ENCODE measurements at regions not wholly inside any gene's neighbourhood (a gene's known extent, or its start where the extent isn't known, plus 50 kb on each side); places are given as distances from the start of the nearest gene placed in this dataset.
"Not testable (repeated sequence)": the region's sequence is repeated elsewhere in the genome, so short reads cannot be mapped to it uniquely, and the experiment has no call there.

DNA sequence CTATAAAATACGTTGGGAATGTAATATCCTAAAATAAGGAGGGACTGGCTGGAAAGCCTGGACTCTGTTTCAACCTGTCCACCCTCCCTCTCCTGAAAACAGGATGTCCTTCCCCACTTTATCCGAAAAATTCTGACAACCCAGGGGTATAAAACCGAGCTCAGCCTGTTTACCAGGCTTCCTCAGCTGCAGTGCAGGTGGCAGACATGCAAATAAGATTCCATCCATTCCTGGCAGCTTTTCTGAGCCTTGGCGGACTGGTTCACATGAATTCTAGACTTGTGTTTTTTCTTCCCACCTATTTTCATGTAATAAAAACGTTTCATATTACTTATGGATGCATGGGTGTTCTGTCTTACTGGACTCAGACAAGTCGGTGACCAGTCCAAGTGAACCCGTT lies 479.3 kb downstream of the KCNJ18 start:
- Histone ChIP-seq H3K27ac (no peak overlapping the region), H3K9me3 (no peaks in the 10 kb centered on the region), H3K27me3 (no peaks in the 10 kb centered on the region), H3K4me1 (no peaks in the 10 kb centered on the region), H3K36me3 (no peaks in the 10 kb centered on the region), H3K4me3 (no peak overlapping the region)
- TF ChIP-seq, protein P1, sequence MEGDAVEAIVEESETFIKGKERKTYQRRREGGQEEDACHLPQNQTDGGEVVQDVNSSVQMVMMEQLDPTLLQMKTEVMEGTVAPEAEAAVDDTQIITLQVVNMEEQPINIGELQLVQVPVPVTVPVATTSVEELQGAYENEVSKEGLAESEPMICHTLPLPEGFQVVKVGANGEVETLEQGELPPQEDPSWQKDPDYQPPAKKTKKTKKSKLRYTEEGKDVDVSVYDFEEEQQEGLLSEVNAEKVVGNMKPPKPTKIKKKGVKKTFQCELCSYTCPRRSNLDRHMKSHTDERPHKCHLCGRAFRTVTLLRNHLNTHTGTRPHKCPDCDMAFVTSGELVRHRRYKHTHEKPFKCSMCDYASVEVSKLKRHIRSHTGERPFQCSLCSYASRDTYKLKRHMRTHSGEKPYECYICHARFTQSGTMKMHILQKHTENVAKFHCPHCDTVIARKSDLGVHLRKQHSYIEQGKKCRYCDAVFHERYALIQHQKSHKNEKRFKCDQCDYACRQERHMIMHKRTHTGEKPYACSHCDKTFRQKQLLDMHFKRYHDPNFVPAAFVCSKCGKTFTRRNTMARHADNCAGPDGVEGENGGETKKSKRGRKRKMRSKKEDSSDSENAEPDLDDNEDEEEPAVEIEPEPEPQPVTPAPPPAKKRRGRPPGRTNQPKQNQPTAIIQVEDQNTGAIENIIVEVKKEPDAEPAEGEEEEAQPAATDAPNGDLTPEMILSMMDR (IDR thresholded peaks at IDR 0.05), result no peak
- no peak for DNase-seq (ENCODE audit: low spot score)

DNA sequence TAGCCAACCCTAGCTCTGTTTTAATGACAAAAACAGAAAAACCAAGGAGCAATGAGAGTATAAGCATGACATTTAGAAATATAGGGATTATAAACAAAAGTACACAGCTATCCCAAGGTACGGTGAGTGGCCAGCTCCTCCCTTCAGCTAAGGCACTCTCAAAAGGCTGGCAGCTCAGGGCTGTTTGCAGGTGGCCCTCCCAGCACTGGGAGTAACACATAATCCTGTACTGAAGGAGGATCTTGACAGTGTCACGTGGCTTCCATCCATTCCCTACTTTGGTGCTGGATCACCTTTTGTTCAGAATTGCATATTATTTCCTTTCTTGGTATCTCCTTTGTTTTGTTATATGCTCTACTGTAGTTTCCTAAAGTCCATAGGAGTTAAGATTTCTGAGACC lies 500.8 kb downstream of the KCNJ18 start:
- Histone ChIP-seq H3K27me3 (no peaks in the 10 kb centered on the region), H3K36me3 (no peaks in the 10 kb centered on the region), H3K9me3 (no peaks in the 10 kb centered on the region), H3K27ac (no peak overlapping the region), H3K4me1 (no peaks in the 10 kb centered on the region), H3K4me3 (no peak overlapping the region)
- DNase-seq (ENCODE audit: low spot score), result no peak
- TF ChIP-seq, protein P1 (IDR thresholded peaks at IDR 0.05), result no peak

DNA sequence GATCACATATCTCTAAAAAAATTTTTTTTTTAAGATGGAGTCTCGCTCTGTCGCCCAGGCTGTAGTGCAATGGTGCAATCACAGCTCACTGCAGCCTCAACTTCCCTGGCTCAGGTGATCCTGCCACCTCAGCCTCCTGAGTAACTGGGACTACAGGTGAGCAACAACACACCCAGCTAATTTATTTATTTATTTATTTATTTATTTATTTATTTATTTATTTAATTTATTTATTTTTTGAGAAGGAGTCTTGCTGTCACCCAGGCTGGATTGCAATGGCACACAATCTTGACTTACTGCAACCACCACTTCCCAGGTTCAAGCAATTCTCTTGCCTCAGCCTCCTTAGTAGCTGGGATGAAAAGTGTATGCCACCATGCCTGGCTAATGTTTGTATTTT lies 507.9 kb downstream of the KCNJ18 start:
- DNase-seq (ENCODE audit: low spot score); H3K27ac ChIP-seq; H3K36me3 ChIP-seq; H3K4me3 ChIP-seq; H3K27me3 ChIP-seq; H3K4me1 ChIP-seq; H3K9me3 ChIP-seq: not testable (repeated sequence)

DNA sequence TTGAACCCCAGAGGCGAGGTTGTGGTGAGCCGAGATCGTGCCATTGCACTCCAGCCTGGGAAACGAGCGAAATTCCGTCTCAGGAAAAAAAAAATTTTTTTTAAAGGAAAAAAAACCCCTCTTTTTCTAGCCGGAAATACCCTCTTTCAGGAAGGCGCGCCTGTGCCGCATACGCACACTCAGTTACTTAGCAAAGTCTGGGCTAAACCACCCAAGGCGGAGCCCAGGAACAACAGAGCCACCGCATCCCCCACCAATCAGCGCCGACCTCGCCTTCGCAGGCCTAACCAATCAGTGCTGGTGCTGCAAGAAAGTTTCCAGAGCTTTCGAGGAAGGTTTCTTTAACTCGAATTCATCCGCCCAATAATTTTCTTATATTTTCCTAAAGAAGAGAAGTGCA lies 510.4 kb downstream of the KCNJ18 start:
- no peak overlapping the region for H3K4me3 ChIP-seq
- H3K4me1 ChIP-seq, result no peaks in the 10 kb centered on the region
- no peaks in the 10 kb centered on the region for H3K36me3 ChIP-seq
- TF ChIP-seq, protein P1 (IDR thresholded peaks at IDR 0.05), result no peak
- H3K27me3 ChIP-seq, result no peaks in the 10 kb centered on the region
- H3K9me3 ChIP-seq, result no peaks in the 10 kb centered on the region
- DNase-seq (ENCODE audit: low spot score), result no peak
- H3K27ac ChIP-seq, result no peak overlapping the region

DNA sequence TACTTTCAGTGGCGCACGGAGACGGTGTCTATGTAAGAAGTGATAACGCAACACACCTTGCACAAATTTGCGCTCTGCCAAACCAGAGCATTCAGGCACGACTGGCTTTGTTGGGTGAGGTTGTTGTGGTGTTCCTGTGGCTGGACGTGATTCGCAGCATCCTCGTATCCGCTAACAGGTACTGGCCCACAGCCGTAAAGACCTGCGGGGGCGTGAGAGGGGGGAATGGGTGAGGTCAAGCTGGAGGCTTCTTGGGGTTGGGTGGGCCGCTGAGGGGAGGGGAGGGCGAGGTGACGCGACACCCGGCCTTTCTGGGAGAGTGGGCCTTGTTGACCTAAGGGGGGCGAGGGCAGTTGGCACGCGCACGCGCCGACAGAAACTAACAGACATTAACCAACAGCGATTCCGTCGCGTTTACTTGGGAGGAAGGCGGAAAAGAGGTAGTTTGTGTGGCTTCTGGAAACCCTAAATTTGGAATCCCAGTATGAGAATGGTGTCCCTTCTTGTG lies 510.9 kb downstream of the KCNJ18 start:
- H3K4me1 ChIP-seq, result no peaks in the 10 kb centered on the region
- H3K9me3 ChIP-seq, result no peaks in the 10 kb centered on the region
- DNase-seq (ENCODE audit: low spot score), result no peak

DNA sequence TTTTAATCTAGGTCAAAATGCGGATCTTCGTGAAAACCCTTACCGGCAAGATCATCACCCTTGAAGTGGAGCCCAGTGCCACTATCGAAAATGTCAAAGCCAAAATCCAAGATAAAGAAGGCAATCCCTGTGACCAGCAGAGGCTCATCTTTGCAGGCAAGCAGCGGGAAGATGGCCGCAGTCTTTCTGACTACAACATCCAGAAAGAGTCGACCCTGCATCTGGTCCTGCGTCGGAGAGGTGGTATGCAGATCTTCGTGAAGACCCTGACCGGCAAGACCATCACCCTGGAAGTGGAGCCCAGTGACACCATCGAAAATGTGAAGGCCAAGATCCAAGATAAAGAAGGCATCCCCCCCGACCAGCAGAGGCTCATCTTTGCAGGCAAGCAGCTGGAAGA lies 511.8 kb downstream of the KCNJ18 start:
- H3K27me3 ChIP-seq; DNase-seq (ENCODE audit: low spot score); H3K4me3 ChIP-seq; H3K36me3 ChIP-seq; H3K4me1 ChIP-seq; H3K27ac ChIP-seq; H3K9me3 ChIP-seq: not testable (repeated sequence)

More for the DNA sequence above, 510.9 kb downstream of the KCNJ18 start:
- no peak overlapping the region for H3K27ac ChIP-seq
- H3K4me3 ChIP-seq, result no peak overlapping the region
- no peaks in the 10 kb centered on the region for H3K27me3 ChIP-seq
- no peaks in the 10 kb centered on the region for H3K36me3 ChIP-seq
- TF ChIP-seq, protein P1 (IDR thresholded peaks at IDR 0.05), result no peak

DNA sequence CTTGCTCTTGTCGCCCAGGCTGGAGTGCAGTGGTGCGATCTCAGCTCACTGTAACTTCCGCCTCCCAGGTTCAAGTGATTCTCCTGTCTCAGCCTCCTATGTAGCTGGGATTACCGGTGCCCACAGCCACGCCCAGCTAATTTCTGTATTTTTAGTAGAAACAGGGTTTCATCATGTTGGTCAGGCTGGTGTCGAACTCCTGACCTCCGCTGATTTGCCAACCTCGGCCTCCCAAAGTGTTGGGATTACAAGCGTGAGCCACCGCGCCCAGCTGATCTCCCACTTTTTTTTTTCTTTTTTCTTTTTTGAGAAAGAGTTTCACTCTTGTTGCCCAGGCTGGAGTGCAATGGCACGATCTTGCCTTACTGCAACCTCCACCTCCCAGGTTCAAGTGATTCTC lies 517.9 kb downstream of the KCNJ18 start:
- not testable (repeated sequence) for DNase-seq (ENCODE audit: low spot score); H3K4me3 ChIP-seq; H3K27ac ChIP-seq; H3K4me1 ChIP-seq; H3K9me3 ChIP-seq; H3K27me3 ChIP-seq; H3K36me3 ChIP-seq

DNA sequence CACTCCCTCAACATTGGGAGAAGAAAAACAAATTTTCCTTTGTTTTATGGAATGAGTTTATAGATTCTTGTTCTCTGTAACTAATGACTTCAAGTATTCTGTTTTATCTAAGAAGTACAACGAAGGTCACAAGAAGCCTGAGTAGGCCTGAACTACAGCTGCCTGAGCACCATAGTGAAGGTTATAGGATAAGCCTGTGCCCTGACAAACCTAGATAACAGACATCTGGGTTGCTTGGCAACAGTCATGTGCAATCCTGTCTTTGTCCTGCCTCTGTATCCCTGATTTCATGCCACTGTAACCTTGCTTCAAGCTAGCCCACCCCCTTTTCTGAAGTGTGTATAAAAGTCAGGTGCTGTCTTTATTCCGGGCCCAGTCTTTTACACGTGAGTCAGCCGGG lies 520.8 kb downstream of the KCNJ18 start:
- H3K27me3 ChIP-seq; H3K4me1 ChIP-seq; DNase-seq (ENCODE audit: low spot score); H3K27ac ChIP-seq; H3K36me3 ChIP-seq; H3K9me3 ChIP-seq; H3K4me3 ChIP-seq: not testable (repeated sequence)
